WI38 (cell line): ENCODE measurements at regions not wholly inside any gene's neighbourhood (a gene's known extent, or its start where the extent isn't known, plus 50 kb on each side); places are given as distances from the start of the nearest gene placed in this dataset.

ENCODE experiments used
- H3K4me3 ChIP-seq: 2 replicates; pipeline ENCODE4 v1.5.1; 2011; ENCODE audit warnings: low read depth, mild to moderate bottlenecking, control low read depth, low read length
- CTCF ChIP-seq: IDR thresholded peaks from 2 replicates; pipeline ENCODE4 v1.5.1; 2012; ENCODE audit warnings: low read depth, mild to moderate bottlenecking, control low read depth, low read length

- no peak overlapping the region for H3K4me3 ChIP-seq
- no peak for TF ChIP-seq CTCF
Observed at GRCh38 chr2:38165698-38166097, 89.7 kb upstream of the CYP1B1 start.

GRCh38 chr2:38164881-38165280 lies 88.9 kb upstream of the CYP1B1 start:
- no peak for TF ChIP-seq CTCF
- H3K4me3 ChIP-seq = no peak overlapping the region

DNA sequence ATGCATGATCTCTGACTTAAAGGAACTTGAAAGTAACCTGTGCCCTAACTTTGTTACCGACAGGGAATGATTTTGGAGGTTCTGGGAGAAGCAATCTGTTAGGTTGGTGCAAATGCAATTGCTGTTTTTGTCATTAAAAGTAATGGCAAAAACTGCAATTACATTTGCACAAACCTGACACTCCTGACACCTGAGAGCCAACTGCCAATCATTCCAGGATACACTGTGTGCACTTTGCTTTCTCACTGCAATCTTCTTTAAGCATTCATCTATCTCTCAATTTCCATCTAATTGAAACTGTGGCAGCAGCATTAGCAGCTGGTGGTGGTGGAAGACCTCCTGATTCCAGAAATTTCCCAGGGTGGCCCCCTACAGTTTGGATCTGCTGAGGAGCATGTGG lies 87.6 kb upstream of the CYP1B1 start:
- TF ChIP-seq CTCF = no peak

GRCh38 chr2:38163006-38163405 lies 87.1 kb upstream of the CYP1B1 start:
- no peak for TF ChIP-seq CTCF
- no peak overlapping the region for H3K4me3 ChIP-seq

More for the DNA sequence above, 87.6 kb upstream of the CYP1B1 start:
- H3K4me3 ChIP-seq = no peak overlapping the region

DNA sequence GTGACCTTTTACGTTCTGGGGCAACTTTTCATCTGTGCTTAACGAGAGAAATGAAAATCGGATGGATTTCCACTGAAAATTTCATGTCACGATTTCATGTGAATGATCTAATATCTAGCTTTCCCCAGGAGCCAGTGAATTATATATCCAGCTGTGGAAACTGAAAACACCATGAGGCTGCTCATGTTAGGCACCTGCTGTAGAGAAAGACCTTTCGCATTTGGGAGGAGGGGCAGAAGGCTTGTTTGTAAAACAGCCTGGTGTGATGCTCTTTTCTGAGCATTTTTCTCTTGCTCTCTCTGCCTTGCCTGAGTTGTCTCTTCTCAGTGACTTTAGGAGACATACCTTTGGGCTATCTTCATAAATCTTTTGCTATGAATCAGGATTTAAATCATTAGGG lies 84.6 kb upstream of the CYP1B1 start:
- H3K4me3 ChIP-seq = no peak overlapping the region
- no peak for TF ChIP-seq CTCF

GRCh38 chr2:38159597-38159996 lies 83.6 kb upstream of the CYP1B1 start:
- no peak overlapping the region for H3K4me3 ChIP-seq
- no peak for TF ChIP-seq CTCF

- TF ChIP-seq CTCF = no peak
- no peak overlapping the region for H3K4me3 ChIP-seq
Observed at GRCh38 chr2:38159191-38159590, 83.2 kb upstream of the CYP1B1 start.
